Ectodermal cell (in vitro differentiated cells): ENCODE measurements at regions not wholly inside any gene's neighbourhood (a gene's known extent, or its start where the extent isn't known, plus 50 kb on each side); places are given as distances from the start of the nearest gene placed in this dataset.

Experiments used
- H3K27ac ChIP-seq: 2 replicates; pipeline ENCODE4 v1.7.0; 2013; ENCODE audit warnings: mild to moderate bottlenecking, low read depth, low read length; ENCODE audit not compliant: insufficient read depth, poor library complexity, severe bottlenecking
- H3K27me3 ChIP-seq: 2 replicates; pipeline ENCODE4 v1.7.0; 2013; ENCODE audit warnings: mild to moderate bottlenecking, low read length; ENCODE audit not compliant: insufficient read depth, control insufficient read depth, poor library complexity, severe bottlenecking
- H3K36me3 ChIP-seq: one replicate; pipeline ENCODE4 v1.7.0; 2013; ENCODE audit warnings: low read length; ENCODE audit not compliant: control insufficient read depth, insufficient read depth
- H3K4me1 ChIP-seq: one replicate; pipeline ENCODE4 v1.7.0; 2013; ENCODE audit warnings: low read length; ENCODE audit not compliant: control insufficient read depth, insufficient read depth
- H3K4me3 ChIP-seq: 2 replicates; pipeline ENCODE4 v1.7.0; 2013; ENCODE audit warnings: low read depth, low read length, control low read depth; ENCODE audit not compliant: insufficient read depth
- H3K9me3 ChIP-seq: 2 replicates; pipeline ENCODE4 v1.7.0; 2013; ENCODE audit warnings: mild to moderate bottlenecking, low read length, moderate library complexity; ENCODE audit not compliant: control insufficient read depth
- WGBS, 2 experiments: methylation state at CpG; one replicate each; pipeline ENCODE4 v1.1.7; 2013; ENCODE audit warnings: missing lambda C conversion rate in 2 of 2; 5-methylcytosine and 5-hydroxymethylcytosine counted together

- Histone ChIP-seq H3K36me3 (no peaks in the 10 kb centered on the region), H3K4me1 (peaks cover 8% of the 10 kb centered on the region), H3K9me3 (no peaks in the 10 kb centered on the region), H3K4me3 (no peak overlapping the region), H3K27ac (no peak overlapping the region), H3K27me3 (no peaks in the 10 kb centered on the region)
- 80 to 94% methylated on average over 4 of the region's 5 CpGs for WGBS, 2 experiments
Observed at GRCh38 chr10:20978617-20979016, 81.5 kb upstream of the NEBL start.

GRCh38 chr10:20977300-20977699, 80.2 kb upstream of the NEBL start:
- Histone ChIP-seq H3K36me3 (no peaks in the 10 kb centered on the region), H3K4me1 (peaks cover 8% of the 10 kb centered on the region), H3K27ac (peak overlapping the region; percentile 74), H3K27me3 (no peaks in the 10 kb centered on the region), H3K9me3 (no peaks in the 10 kb centered on the region), H3K4me3 (no peak overlapping the region)
- WGBS, 2 experiments, result 44 to 57% methylated on average over 5 of the region's 5 CpGs

GRCh38 chr10:20976891-20977290, 79.8 kb upstream of the NEBL start:
- Histone ChIP-seq H3K4me1 (peaks cover 8% of the 10 kb centered on the region), H3K27me3 (no peaks in the 10 kb centered on the region), H3K36me3 (no peaks in the 10 kb centered on the region), H3K27ac (peak overlapping the region; percentile 74), H3K4me3 (no peak overlapping the region), H3K9me3 (no peaks in the 10 kb centered on the region)
- 85 to 91% methylated on average over 3 of the region's 3 CpGs for WGBS, 2 experiments

- WGBS, 2 experiments, result 83 to 93% methylated on average over 2 to 3 of the region's 3 CpGs
- Histone ChIP-seq H3K9me3 (no peaks in the 10 kb centered on the region), H3K27me3 (no peaks in the 10 kb centered on the region), H3K4me3 (no peak overlapping the region), H3K36me3 (no peaks in the 10 kb centered on the region), H3K4me1 (peaks cover 8% of the 10 kb centered on the region), H3K27ac (no peak overlapping the region)
Observed at GRCh38 chr10:20976390-20976789, 79.3 kb upstream of the NEBL start.

GRCh38 chr10:20975236-20975635, 78.1 kb upstream of the NEBL start:
- no peak overlapping the region for H3K27ac ChIP-seq
- H3K36me3 ChIP-seq, result no peaks in the 10 kb centered on the region
- H3K27me3 ChIP-seq, result no peaks in the 10 kb centered on the region
- peaks cover 8% of the 10 kb centered on the region for H3K4me1 ChIP-seq
- H3K4me3 ChIP-seq, result no peak overlapping the region
- no peaks in the 10 kb centered on the region for H3K9me3 ChIP-seq
- WGBS, 2 experiments, result 91 to 93% methylated on average over 3 of the region's 4 CpGs

GRCh38 chr10:20972925-20973324, 75.8 kb upstream of the NEBL start:
- Histone ChIP-seq H3K27me3 (no peaks in the 10 kb centered on the region), H3K27ac (no peak overlapping the region), H3K4me1 (peaks cover 5% of the 10 kb centered on the region), H3K4me3 (no peak overlapping the region), H3K36me3 (no peaks in the 10 kb centered on the region), H3K9me3 (no peaks in the 10 kb centered on the region)
- 90 to 100% methylated on average over 1 of the region's 2 CpGs for WGBS, 2 experiments

- no peaks in the 10 kb centered on the region for H3K9me3 ChIP-seq
- H3K27ac ChIP-seq, result no peak overlapping the region
- no peak overlapping the region for H3K4me3 ChIP-seq
- H3K4me1 ChIP-seq, result peaks cover 2% of the 10 kb centered on the region
- H3K36me3 ChIP-seq, result no peaks in the 10 kb centered on the region
- H3K27me3 ChIP-seq, result no peaks in the 10 kb centered on the region
- 88% methylated on average over 2 of the region's 3 CpGs; no CpG with 5 or more reads in 1 of the 2 experiments for WGBS, 2 experiments
Observed at GRCh38 chr10:20971901-20972300, 74.8 kb upstream of the NEBL start.

- WGBS, 2 experiments, result 93 to 100% methylated on average over 2 to 3 of the region's 4 CpGs
- Histone ChIP-seq H3K27me3 (no peaks in the 10 kb centered on the region), H3K9me3 (no peaks in the 10 kb centered on the region), H3K4me1 (no peaks in the 10 kb centered on the region), H3K4me3 (no peak overlapping the region), H3K27ac (no peak overlapping the region), H3K36me3 (no peaks in the 10 kb centered on the region)
Observed at GRCh38 chr10:20970708-20971107, 73.6 kb upstream of the NEBL start.

- no peaks in the 10 kb centered on the region for H3K36me3 ChIP-seq
- 91 to 99% methylated on average over 3 of the region's 3 CpGs for WGBS, 2 experiments
- no peaks in the 10 kb centered on the region for H3K4me1 ChIP-seq
- H3K27me3 ChIP-seq, result no peaks in the 10 kb centered on the region
- H3K27ac ChIP-seq, result no peak overlapping the region
- no peak overlapping the region for H3K4me3 ChIP-seq
- H3K9me3 ChIP-seq, result no peaks in the 10 kb centered on the region
Observed at GRCh38 chr10:20970044-20970443, 72.9 kb upstream of the NEBL start.

- no peak overlapping the region for H3K4me3 ChIP-seq
- WGBS, 2 experiments, result 97 to 100% methylated on average over 2 to 3 of the region's 3 CpGs
- H3K36me3 ChIP-seq, result no peaks in the 10 kb centered on the region
- peaks cover 2% of the 10 kb centered on the region for H3K4me1 ChIP-seq
- no peak overlapping the region for H3K27ac ChIP-seq
- no peaks in the 10 kb centered on the region for H3K9me3 ChIP-seq
- no peaks in the 10 kb centered on the region for H3K27me3 ChIP-seq
Observed at GRCh38 chr10:20966426-20966825, 69.3 kb upstream of the NEBL start.
